ENCODE measurements at regions not wholly inside any gene's neighbourhood (a gene's known extent, or its start where the extent isn't known, plus 50 kb on each side); places are given as distances from the start of the nearest gene placed in this dataset.
"Not testable (repeated sequence)": the region's sequence is repeated elsewhere in the genome, so short reads cannot be mapped to it uniquely, and the experiment has no call there.

- DNase-seq (ENCODE audit: low read depth): no peak
These were observed 174.5 kb downstream of the GOLGA6L6 start for GRCh38 chr15:20367093-20367492.

- not testable (repeated sequence) for DNase-seq (ENCODE audit: low read depth)
These were observed 178.0 kb downstream of the GOLGA6L6 start for GRCh38 chr15:20363591-20363990.

GRCh38 chr15:20361091-20361490 is 180.5 kb downstream of the GOLGA6L6 start:
- no peak for DNase-seq (ENCODE audit: low read depth)

- no peak for DNase-seq (ENCODE audit: low read depth)
These were observed 182.7 kb downstream of the GOLGA6L6 start for GRCh38 chr15:20358779-20359414.

- DNase-seq (ENCODE audit: low read depth): no peak
These were observed 183.4 kb downstream of the GOLGA6L6 start for GRCh38 chr15:20358066-20358778.

GRCh38 chr15:20357481-20358065 is 184.0 kb downstream of the GOLGA6L6 start:
- no peak for DNase-seq (ENCODE audit: low read depth)

GRCh38 chr15:20356911-20357480 is 184.6 kb downstream of the GOLGA6L6 start:
- DNase-seq (ENCODE audit: low read depth): no peak

GRCh38 chr15:20356444-20356910 is 185.1 kb downstream of the GOLGA6L6 start:
- peak; percentile 44 for DNase-seq (ENCODE audit: low read depth)

- no peak for DNase-seq (ENCODE audit: low read depth)
These were observed 186.2 kb downstream of the GOLGA6L6 start for GRCh38 chr15:20355256-20355868.

GRCh38 chr15:20354884-20355223 is 186.7 kb downstream of the GOLGA6L6 start:
- not testable (repeated sequence) for DNase-seq (ENCODE audit: low read depth)

- no peak for DNase-seq (ENCODE audit: low read depth)
These were observed 187.4 kb downstream of the GOLGA6L6 start for GRCh38 chr15:20353966-20354883.

GRCh38 chr15:20352241-20353200 is 189.1 kb downstream of the GOLGA6L6 start:
- no peak for DNase-seq (ENCODE audit: low read depth)

- no peak for DNase-seq (ENCODE audit: low read depth)
These were observed 190.1 kb downstream of the GOLGA6L6 start for GRCh38 chr15:20351448-20351971.

GRCh38 chr15:20349774-20350498 is 191.7 kb downstream of the GOLGA6L6 start:
- DNase-seq (ENCODE audit: low read depth): no peak

- DNase-seq (ENCODE audit: low read depth): no peak
These were observed 192.5 kb downstream of the GOLGA6L6 start for GRCh38 chr15:20348900-20349773.

GRCh38 chr15:20348291-20348899 is 193.2 kb downstream of the GOLGA6L6 start:
- no peak for DNase-seq (ENCODE audit: low read depth)

GRCh38 chr15:20346082-20346805 is 195.4 kb downstream of the GOLGA6L6 start:
- no peak for DNase-seq (ENCODE audit: low read depth)

All from T-helper 22 cell (primary cell).